ENCODE measurements at regions not wholly inside any gene's neighbourhood (a gene's known extent, or its start where the extent isn't known, plus 50 kb on each side); places are given as distances from the start of the nearest gene placed in this dataset.
"Not testable (repeated sequence)": the region's sequence is repeated elsewhere in the genome, so short reads cannot be mapped to it uniquely, and the experiment has no call there.

- DNase-seq (ENCODE audit: low spot score): no peak
Observed at GRCh38 chr2:215654148-215654819, 218.4 kb upstream of the FN1 start.

GRCh38 chr2:215653344-215654030 lies 217.6 kb upstream of the FN1 start:
- no peak for DNase-seq (ENCODE audit: low spot score)

GRCh38 chr2:215652388-215652787 lies 216.5 kb upstream of the FN1 start:
- DNase-seq (ENCODE audit: low spot score): no peak

GRCh38 chr2:215651412-215651811 lies 215.5 kb upstream of the FN1 start:
- DNase-seq (ENCODE audit: low spot score): no peak

GRCh38 chr2:215644233-215644897 lies 208.5 kb upstream of the FN1 start:
- DNase-seq (ENCODE audit: low spot score): no peak

GRCh38 chr2:215638687-215639086 lies 202.8 kb upstream of the FN1 start:
- DNase-seq (ENCODE audit: low spot score): no peak

GRCh38 chr2:215637651-215638050 lies 201.8 kb upstream of the FN1 start:
- DNase-seq (ENCODE audit: low spot score): no peak

- DNase-seq (ENCODE audit: low spot score): no peak
Observed at GRCh38 chr2:215636816-215637215, 200.9 kb upstream of the FN1 start.

GRCh38 chr2:215635788-215636139 lies 199.9 kb upstream of the FN1 start:
- no peak for DNase-seq (ENCODE audit: low spot score)

GRCh38 chr2:215635071-215635787 lies 199.4 kb upstream of the FN1 start:
- no peak for DNase-seq (ENCODE audit: low spot score)

- no peak for DNase-seq (ENCODE audit: low spot score)
Observed at GRCh38 chr2:215633360-215633759, 197.5 kb upstream of the FN1 start.

- no peak for DNase-seq (ENCODE audit: low spot score)
Observed at GRCh38 chr2:215631696-215632095, 195.8 kb upstream of the FN1 start.

- DNase-seq (ENCODE audit: low spot score): not testable (repeated sequence)
Observed at GRCh38 chr2:215630796-215631195, 194.9 kb upstream of the FN1 start.

- no peak for DNase-seq (ENCODE audit: low spot score)
Observed at GRCh38 chr2:215627771-215628170, 191.9 kb upstream of the FN1 start.

- no peak for DNase-seq (ENCODE audit: low spot score)
Observed at GRCh38 chr2:215626812-215627281, 191.0 kb upstream of the FN1 start.

GRCh38 chr2:215626063-215626462 lies 190.2 kb upstream of the FN1 start:
- no peak for DNase-seq (ENCODE audit: low spot score)

GRCh38 chr2:215625207-215625606 lies 189.3 kb upstream of the FN1 start:
- no peak for DNase-seq (ENCODE audit: low spot score)

GRCh38 chr2:215624423-215624829 lies 188.6 kb upstream of the FN1 start:
- no peak for DNase-seq (ENCODE audit: low spot score)

- no peak for DNase-seq (ENCODE audit: low spot score)
Observed at GRCh38 chr2:215622837-215623236, 187.0 kb upstream of the FN1 start.

GRCh38 chr2:215621381-215621780 lies 185.5 kb upstream of the FN1 start:
- no peak for DNase-seq (ENCODE audit: low spot score)

- DNase-seq (ENCODE audit: low spot score): no peak
Observed at GRCh38 chr2:215620528-215620927, 184.7 kb upstream of the FN1 start.

GRCh38 chr2:215619989-215620388 lies 184.1 kb upstream of the FN1 start:
- DNase-seq (ENCODE audit: low spot score): no peak
